Epithelial cell of prostate (primary cell): ENCODE measurements at regions not wholly inside any gene's neighbourhood (a gene's known extent, or its start where the extent isn't known, plus 50 kb on each side); places are given as distances from the start of the nearest gene placed in this dataset.
"Not testable (repeated sequence)": the region's sequence is repeated elsewhere in the genome, so short reads cannot be mapped to it uniquely, and the experiment has no call there.

Source experiments
- DNase-seq: peaks from one replicate; pipeline ENCODE4 v3.0.0-alpha.2; 2011; ENCODE audit warnings: low read depth, low spot score
- H3K27ac ChIP-seq: fragments of 450-650 bp; 2 replicates; pipeline ENCODE4 v1.5.1; 2017; ENCODE audit warnings: mild to moderate bottlenecking

DNA sequence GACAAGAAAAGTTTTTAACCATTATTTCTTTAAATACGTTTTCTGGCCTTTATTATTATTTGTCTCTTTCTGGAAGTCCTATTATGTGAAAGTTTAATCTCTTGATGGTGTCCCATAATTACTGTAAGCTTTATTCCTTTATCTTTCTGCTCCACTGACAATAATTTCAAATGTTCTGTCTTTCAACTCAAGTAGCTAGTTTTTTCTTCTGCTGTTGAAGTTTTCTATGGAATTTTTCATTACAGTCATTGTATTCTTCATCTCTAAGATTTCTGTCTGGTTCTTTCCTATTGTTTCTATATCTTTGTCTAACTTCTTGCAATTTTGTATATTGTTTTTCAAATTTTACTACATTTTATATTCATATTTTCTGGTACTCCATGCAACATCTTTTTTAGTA is 173.6 kb upstream of the MGAT4C start:
- DNase-seq = no peak
- no peak overlapping the region for H3K27ac ChIP-seq

DNA sequence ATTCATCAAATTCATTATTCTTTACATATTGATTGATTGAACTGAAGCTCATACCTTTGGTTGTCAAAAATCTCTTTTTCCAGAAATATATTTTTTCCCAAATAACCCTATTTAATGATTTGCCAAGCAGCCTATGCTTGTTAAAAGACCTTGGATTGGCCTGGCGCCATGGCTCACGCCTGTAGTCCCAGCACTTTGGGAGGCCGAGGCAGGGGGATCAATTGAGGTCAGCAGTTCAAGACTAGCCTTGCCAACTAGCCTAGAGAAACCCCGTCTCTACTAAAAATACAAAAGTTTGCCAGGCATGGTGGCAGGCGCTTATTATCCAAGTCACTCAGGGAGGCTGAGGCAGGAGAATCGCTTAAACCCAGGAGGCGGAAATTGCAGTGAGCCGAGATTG is 165.1 kb upstream of the MGAT4C start:
- H3K27ac ChIP-seq = no peak overlapping the region
- DNase-seq = no peak

DNA sequence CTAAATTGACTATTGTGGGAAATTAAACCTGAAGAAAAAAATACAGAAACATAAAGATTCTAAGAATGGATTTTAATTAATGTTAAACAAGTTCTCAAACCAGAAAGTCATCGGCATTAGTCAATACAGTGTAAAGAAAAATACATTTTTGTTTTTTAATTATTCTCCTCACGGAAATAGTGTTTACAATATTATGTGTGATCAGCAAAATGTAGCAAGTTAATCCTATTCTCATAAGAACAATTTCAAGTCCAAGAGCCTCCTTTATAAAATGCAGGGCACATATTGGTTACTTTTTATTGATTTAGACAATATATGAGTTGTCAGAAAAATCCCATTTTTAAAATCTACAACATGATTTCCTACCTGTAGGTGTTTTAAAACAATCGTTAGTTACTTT is 158.0 kb upstream of the MGAT4C start:
- DNase-seq = no peak
- no peak overlapping the region for H3K27ac ChIP-seq

DNA sequence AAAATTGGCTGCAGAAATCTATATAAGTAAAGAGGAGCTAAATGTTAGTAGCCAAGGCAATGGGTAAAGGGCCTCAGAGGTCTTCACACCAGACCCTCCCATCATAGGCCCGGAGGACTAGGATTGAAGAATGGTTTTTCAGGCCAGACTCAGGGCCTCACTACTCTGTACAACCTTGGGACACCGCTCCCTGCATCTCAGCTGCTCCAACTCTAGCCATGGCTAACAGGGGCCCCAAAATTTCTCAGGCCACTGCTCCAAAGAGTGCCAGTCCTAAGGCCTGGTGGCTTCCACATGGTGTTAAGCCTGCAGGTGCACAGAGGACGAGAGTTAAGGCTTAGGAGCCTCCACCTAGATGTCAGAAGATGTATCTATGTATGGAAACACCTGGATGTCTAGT is 155.5 kb upstream of the MGAT4C start:
- DNase-seq = no peak
- no peak overlapping the region for H3K27ac ChIP-seq

DNA sequence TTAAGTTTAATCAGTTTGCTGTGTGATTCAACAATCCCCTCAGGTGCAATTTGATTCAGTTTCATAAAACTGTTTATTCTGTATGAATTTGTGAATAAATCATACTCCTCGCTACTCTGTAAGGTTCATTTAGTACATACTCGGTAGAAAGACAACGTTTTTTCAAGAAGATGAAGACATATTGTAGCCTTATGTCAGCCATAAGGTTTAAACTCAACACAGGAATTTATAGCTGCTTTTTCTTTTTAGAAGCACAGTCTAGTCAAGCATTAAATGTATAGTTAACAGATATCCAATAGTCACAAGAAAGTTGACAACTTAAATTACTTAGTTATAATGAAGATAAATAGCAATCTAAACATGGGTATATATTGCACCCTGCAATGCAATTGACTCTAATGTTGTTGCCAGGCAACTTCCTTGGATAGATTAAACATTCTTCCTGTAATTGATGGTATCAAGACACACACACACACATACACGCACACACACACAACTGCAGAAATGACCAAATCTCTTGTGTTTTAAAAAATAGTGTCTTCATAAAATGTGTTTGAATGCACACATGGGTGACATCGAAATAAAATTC is 151.5 kb upstream of the MGAT4C start:
- H3K27ac ChIP-seq = no peak overlapping the region
- DNase-seq = no peak

DNA sequence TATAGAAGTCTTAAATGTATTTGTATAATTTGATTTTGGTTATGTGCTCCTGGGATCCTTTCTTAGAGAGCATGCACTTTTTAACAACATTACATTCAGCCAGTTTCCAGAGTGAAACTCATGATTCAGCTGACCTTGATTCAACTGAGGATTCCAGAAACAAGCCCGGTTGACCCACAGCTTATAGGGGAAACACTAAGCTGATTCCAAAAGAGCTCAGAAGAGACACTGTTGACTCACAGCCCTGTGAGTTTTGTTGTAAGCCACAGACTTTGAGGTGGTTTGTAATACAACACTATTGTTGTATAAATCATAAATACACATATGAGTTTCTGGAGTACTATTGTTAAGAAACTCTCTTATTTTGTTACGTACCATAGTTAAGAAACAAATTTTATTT is 133.8 kb upstream of the MGAT4C start:
- DNase-seq = peak; percentile 3

DNA sequence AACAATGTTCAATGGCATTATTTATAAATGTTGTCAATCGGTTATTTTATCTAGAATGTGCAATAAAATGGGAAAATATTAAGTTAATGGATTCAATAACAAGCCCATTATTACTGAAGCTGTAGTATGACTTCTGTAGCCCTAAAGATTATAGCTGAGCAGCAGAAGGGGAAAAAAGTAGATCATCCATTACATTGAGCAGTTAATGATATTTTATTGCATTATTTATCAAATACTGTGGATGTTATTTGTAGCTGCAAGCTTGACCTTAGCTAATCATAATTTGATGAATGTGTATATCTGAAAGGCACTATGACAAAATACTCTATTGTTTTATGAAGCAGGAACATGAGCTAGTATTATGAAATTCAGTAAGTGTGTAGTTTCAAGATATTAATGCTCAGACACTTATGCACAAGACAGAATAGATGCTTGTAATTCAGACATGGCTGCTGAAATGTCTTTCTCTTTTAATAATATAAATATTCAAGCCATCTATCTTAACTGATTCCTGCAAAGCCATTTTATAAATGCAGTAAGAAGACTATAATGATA is 131.5 kb upstream of the MGAT4C start:
- H3K27ac ChIP-seq = no peak overlapping the region
- DNase-seq = no peak

More for the DNA sequence above, 133.8 kb upstream of the MGAT4C start:
- H3K27ac ChIP-seq = no peak overlapping the region

DNA sequence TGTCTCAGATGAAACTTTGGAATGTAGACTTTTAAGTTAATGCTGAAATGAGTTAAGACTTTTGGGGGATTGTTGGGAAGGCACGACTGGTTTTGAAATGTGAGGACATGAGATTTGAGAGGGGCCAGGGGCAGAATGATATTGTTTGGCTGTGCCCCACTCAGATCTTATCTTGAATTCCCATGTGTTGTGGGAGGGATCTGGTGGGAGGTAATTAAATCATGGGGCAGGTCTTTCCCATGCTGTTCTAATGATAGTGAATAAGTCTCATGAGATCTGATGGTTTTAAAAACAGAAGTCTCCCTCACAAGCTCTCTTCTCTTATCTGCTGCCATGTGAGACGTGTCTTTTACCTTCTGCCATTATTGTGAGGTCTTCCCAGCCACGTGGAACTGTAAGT is 127.6 kb upstream of the MGAT4C start:
- DNase-seq, H3K27ac ChIP-seq: not testable (repeated sequence)

DNA sequence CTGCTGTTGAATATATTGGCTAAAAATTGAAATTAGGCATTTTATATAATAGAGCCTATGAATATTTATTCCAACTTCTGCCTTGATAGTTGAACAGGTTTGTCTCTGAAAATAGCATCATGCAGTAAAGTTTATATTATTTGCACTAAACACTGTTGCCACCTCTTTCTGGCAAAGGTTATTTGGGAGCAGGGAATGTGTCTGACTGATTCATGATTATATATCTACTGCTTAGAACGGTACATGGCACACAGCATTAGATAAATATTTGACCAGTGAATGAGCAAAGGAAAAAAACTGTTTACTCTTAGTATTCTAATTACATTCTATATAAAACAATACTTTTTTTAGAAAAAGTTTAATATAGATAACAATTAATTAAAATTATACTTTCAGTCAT is 123.1 kb upstream of the MGAT4C start:
- DNase-seq = no peak
- H3K27ac ChIP-seq = no peak overlapping the region

DNA sequence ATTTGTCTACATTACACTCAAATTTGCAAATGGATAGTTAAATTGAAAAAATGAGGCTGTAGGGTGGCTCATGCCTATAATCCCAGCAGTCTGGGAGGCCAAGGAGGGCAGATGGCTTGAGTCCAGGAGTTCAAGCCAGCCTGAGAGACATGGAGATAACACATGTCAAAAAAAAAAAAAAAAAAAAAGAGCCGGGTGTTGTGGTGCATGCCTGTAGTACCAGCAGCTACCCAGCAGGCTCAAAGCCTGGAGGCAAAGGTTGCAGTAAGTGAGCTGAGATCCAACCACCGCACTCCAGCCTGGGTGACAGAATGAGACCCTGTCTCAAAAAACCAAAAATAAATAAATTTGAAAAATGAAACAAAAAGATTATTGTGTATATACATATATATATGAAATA is 119.9 kb upstream of the MGAT4C start:
- no peak overlapping the region for H3K27ac ChIP-seq
- DNase-seq = no peak

DNA sequence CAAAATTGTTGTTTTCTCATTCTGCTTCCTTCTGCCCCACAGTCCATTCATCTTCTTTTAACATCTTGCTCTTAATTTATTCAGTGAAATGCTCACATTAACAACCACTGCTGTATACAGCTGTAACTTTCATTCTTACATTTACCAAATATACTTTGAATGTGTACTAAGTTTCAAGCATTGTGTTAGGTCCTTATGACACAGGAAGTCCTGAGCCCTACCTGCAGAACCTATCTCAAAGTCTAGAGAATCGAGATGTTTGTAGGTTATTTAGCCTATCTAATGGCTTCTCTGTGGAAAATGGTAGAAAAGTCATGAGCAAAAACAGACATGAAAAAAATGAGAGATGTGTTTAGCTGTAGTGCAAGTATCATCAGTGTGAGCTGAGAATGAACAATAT is 117.6 kb upstream of the MGAT4C start:
- H3K27ac ChIP-seq = no peak overlapping the region
- DNase-seq = no peak

DNA sequence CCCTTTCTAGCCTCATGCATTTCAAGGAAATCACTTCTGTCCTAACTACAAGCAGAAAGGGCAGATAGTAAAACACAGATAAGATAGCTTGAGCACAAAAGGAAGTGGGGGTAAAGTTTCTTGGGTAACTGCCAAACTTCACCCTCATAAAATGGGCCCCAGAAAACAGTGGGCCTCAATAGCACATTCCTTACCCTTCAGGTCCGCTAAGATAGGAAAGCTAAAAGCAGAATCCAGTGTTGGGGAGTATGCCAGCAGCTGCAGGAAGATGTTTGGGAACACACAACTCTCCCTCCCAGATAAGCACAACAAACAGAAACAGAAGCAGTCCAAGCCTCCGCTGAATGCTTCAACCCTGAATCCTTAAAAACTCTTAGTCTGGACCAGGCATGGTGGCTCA is 110.9 kb upstream of the MGAT4C start:
- no peak overlapping the region for H3K27ac ChIP-seq
- DNase-seq = no peak

DNA sequence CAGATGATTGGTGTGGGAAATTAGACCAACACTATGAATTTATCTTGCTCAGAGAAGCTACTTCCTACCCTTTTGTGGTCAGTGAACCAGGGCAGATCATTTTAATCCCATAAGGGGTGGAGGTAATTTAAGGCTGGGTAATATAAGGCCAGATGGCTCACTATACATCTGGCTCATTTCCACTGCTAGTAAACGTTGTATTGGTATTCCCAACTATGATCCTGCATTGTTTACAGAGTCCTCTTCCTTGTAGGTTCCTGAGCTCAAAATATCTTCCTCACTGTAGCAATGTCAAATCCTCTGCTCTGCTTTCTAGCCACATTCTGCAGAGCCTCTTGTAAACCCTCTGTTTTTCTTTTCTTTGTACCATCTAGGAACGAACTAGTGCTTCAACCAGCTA is 93.0 kb upstream of the MGAT4C start:
- no peak for DNase-seq
- H3K27ac ChIP-seq = no peak overlapping the region

DNA sequence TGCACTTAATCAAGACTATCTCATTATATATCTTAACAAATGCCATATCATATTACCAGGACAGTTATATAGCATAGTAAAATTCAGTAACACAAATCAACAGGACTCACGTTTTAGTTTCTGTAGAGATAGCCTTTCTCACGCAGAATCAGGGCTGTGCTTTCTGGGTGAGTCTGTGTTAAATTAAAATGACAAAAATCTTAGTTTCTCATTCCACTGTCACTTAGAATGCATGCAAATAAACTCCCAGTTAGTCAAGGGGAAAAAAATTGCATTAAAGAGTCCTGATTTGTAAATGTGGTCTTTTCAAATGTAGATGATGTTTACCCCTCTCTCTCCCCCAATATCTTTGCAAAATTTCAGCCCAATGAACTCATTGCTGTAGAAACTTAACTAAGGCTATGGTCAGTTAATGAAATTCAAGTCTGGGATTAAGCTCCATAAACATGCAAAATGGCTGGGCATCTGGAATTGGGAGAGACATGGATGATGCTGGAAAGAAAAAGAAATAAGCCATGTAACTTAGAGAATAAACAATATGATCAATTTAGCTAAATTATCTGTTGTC is 77.8 kb upstream of the MGAT4C start:
- no peak overlapping the region for H3K27ac ChIP-seq
- no peak for DNase-seq

DNA sequence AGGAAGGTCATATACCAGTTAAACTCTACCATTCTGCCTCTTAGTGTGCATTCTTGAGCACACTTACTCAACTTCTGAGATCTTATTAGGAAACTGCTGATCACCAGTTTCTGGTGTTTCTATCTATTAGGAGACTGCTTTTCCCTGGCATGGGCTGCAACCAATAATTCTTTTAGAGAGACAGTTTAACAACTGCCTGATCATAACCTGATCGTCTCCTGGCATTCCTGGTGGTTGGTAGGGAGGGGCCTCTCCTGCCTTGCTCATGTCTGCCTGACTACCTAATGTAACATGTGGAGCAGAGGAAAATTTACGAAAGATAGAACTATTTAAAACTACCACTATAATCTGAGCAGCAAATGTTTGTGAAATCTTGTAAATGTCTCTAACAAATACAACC is 75.3 kb upstream of the MGAT4C start:
- DNase-seq = no peak
- H3K27ac ChIP-seq = no peak overlapping the region

DNA sequence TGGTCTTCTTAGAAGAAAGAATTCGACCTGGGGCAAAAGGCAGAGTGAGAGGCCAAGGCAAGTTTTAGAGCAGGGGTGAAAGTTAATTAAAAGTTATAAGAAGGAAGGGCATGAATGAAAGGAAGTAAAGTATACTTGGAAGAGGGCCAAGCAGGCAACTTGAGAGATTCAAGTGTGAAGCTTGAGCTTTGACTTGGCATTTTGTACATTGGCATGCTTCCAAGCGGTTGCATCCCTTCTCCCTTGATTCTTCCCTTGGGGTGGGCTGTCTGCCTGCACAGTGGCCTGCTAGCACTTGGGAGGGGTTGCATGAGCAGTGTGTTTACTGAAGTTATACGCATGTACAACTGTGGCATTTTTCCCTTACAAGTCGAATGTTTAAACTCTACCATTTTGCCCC is 74.8 kb upstream of the MGAT4C start:
- DNase-seq = no peak
- no peak overlapping the region for H3K27ac ChIP-seq

DNA sequence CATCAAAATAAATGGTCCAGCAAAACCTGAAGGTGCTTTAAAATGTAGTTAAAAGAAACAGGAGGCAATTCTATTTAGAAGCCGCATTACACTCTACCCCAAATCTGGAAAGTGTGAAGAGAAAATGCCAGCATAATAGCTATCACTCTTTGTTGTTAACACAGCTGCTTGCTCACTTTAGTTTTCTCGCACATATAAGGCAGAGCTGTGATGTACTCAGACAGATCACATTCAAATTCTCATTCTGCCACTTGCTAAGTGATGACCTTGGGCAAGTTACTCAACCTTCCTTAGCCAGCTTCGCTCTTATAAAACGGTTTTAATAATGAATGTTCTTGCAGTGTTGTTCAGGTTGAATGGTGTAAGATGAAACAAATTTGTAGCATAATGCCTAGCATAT is 56.0 kb upstream of the MGAT4C start:
- DNase-seq = no peak
- H3K27ac ChIP-seq = no peak overlapping the region
